Left lung (tissue), 4 donors: ENCODE measurements at regions not wholly inside any gene's neighbourhood (a gene's known extent, or its start where the extent isn't known, plus 50 kb on each side); places are given as distances from the start of the nearest gene placed in this dataset.
A peak's percentile ranks its signal among the peaks of the same experiment; 100 is the strongest.

Experiments used
- ATAC-seq: fragments of 200-7000 bp; cut with Tn5 transposase; one replicate; pipeline ENCODE4 v1.9.1; 2020; ENCODE audit warnings: moderate library complexity
- DNase-seq, 4 donors: peaks; one replicate each; pipeline ENCODE4 v3.0.0-alpha.2; 2013 to 2020
- H3K27ac ChIP-seq, 2 donors: fragments of 200-600 bp; sonication (generic) in 1 of 2; one replicate each; pipeline versions ENCODE4 v1.5.0 to v1.8.0; 2020 to 2021
- H3K27me3 ChIP-seq, 2 donors: fragments of 200-600 bp; sonication (generic) in 1 of 2; one replicate each; pipeline versions ENCODE4 v1.5.0 to v1.8.0; 2020 to 2021
- H3K36me3 ChIP-seq, 2 donors: fragments of 200-600 bp; sonication (generic) in 1 of 2; one replicate each; pipeline versions ENCODE4 v1.5.0 to v1.8.0; 2020 to 2021
- H3K4me1 ChIP-seq, 2 donors: fragments of 200-600 bp; one replicate each; pipeline ENCODE4 v1.8.0; 2021
- H3K4me3 ChIP-seq, 2 donors: fragments of 200-600 bp; sonication (generic) in 1 of 2; one replicate each; pipeline versions ENCODE4 v1.5.0 to v1.8.0; 2020 to 2021; ENCODE audit warnings: mild to moderate bottlenecking in 1 of 2
- H3K9me3 ChIP-seq, 2 donors: fragments of 200-600 bp; sonication (generic) in 1 of 2; one replicate each; pipeline versions ENCODE4 v1.5.0 to v1.8.0; 2020 to 2021
- intact Hi-C, 2 donors: fragments of 100-400 bp; cut with DNase I; formaldehyde crosslinking; loops; one replicate each; pipeline versions ENCODE4 v1.11.2 to v1.14.2; 2022
- TF ChIP-seq, protein P1 (sequence below), 2 donors: fragments of 200-600 bp; sonication (generic) in 1 of 2; IDR thresholded peaks; one replicate each; pipeline versions ENCODE4 v1.5.0 to v1.8.0; 2021; ENCODE audit warnings: antibody characterized with exemption in 2 of 2
- donor health status: DM: no; HTN: yes; CAD: no.
- donor health status: DM: no; HTN: no; CAD: no.

GRCh38 chr9:14531341-14532269 lies 161.6 kb downstream of the ZDHHC21 start:
- ATAC-seq (no peak), DNase-seq (no peak)
- no peaks in the 10 kb centered on the region for H3K9me3 ChIP-seq
- no peaks in the 10 kb centered on the region for H3K36me3 ChIP-seq
- H3K4me1 ChIP-seq, result no peaks in the 10 kb centered on the region
- peaks cover 0 to 7% of the 10 kb centered on the region in 2 donors for H3K27me3 ChIP-seq
- intact Hi-C loops, result no loop called here
- H3K27ac ChIP-seq, result no peak overlapping the region
- no peak overlapping the region for H3K4me3 ChIP-seq
- TF ChIP-seq, protein P1, sequence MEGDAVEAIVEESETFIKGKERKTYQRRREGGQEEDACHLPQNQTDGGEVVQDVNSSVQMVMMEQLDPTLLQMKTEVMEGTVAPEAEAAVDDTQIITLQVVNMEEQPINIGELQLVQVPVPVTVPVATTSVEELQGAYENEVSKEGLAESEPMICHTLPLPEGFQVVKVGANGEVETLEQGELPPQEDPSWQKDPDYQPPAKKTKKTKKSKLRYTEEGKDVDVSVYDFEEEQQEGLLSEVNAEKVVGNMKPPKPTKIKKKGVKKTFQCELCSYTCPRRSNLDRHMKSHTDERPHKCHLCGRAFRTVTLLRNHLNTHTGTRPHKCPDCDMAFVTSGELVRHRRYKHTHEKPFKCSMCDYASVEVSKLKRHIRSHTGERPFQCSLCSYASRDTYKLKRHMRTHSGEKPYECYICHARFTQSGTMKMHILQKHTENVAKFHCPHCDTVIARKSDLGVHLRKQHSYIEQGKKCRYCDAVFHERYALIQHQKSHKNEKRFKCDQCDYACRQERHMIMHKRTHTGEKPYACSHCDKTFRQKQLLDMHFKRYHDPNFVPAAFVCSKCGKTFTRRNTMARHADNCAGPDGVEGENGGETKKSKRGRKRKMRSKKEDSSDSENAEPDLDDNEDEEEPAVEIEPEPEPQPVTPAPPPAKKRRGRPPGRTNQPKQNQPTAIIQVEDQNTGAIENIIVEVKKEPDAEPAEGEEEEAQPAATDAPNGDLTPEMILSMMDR (IDR thresholded peaks at IDR 0.05), result no peak

DNA sequence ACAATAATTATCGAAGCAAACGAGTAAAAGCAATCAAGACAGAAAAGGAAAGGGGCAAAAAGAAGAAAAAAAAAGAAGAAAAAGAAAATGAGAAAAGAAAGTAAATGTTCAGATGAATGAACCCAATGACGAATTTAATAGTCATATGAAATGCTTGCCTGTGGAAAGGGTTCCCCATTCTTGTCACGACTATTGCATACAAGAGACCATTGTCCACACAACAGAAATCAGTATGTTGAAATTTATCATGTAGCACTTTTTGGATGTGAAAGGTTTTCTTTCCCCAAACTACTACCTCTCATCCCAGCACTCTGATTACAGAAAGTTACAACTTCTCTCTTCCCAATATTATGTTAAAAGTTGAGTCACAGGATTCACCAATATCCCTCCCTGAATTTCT lies 162.4 kb downstream of the ZDHHC21 start:
- DNase-seq (no peak), ATAC-seq (no peak)
- no peak overlapping the region for H3K27ac ChIP-seq
- peaks cover 0 to 7% of the 10 kb centered on the region in 2 donors for H3K27me3 ChIP-seq
- no peaks in the 10 kb centered on the region for H3K36me3 ChIP-seq
- no peaks in the 10 kb centered on the region for H3K9me3 ChIP-seq
- no peaks in the 10 kb centered on the region for H3K4me1 ChIP-seq
- TF ChIP-seq, protein P1 (IDR thresholded peaks at IDR 0.05), result no peak
- intact Hi-C loops, result no loop called here
- H3K4me3 ChIP-seq, result no peak overlapping the region

DNA sequence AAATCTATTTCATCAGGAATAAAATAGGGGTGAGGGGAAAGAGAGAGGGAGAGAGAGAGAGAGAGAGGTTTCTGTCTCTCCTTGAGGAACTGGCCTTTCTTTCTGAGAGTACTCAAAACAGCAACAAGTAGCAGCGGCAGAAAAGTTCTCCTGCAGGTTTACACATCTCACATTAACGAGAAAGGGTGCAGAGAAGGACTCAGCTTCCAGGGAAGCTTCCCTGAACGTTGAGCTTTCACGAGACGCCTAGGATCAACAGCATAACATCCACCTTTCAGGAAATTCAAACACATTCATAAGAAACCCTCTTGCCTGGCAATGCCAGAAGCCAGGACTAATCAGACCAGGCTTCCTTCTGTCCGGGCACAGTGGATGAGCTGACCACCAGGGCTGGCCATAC lies 162.9 kb downstream of the ZDHHC21 start:
- TF ChIP-seq, protein P1 (IDR thresholded peaks at IDR 0.05), result no peak
- intact Hi-C loops, result no loop called here
- no peaks in the 10 kb centered on the region for H3K36me3 ChIP-seq
- H3K9me3 ChIP-seq, result no peaks in the 10 kb centered on the region
- no peak overlapping the region for H3K4me3 ChIP-seq
- ATAC-seq (peak; percentile 61), DNase-seq (no peak)
- H3K27me3 ChIP-seq, result peaks cover 0 to 7% of the 10 kb centered on the region in 2 donors
- no peaks in the 10 kb centered on the region for H3K4me1 ChIP-seq
- H3K27ac ChIP-seq, result no peak overlapping the region

DNA sequence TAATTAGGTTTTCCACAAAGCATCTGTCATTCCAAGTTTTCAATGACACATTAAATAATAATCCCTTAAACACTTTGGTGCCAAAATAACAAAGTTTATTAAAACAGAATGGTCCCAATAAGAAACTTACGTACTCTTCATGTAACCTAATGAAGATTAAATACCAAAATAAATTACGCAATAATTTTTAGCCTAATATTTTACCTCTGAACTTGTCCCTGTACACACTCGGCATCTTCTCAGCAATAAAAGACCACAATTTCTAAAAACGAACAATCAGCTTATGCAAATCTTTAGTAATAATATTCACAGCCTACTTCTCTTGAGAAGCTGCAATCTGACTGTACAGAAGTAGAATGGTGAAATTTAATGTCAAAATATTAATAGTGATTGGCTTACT lies 163.6 kb downstream of the ZDHHC21 start:
- no peaks in the 10 kb centered on the region for H3K9me3 ChIP-seq
- intact Hi-C loops, result no loop called here
- TF ChIP-seq, protein P1 (IDR thresholded peaks at IDR 0.05), result no peak
- peaks cover 0 to 1% of the 10 kb centered on the region in 2 donors for H3K27me3 ChIP-seq
- no peak overlapping the region for H3K27ac ChIP-seq
- DNase-seq, result no peak
- no peaks in the 10 kb centered on the region for H3K36me3 ChIP-seq
- H3K4me3 ChIP-seq, result no peak overlapping the region
- no peaks in the 10 kb centered on the region for H3K4me1 ChIP-seq
- ATAC-seq, result no peak

DNA sequence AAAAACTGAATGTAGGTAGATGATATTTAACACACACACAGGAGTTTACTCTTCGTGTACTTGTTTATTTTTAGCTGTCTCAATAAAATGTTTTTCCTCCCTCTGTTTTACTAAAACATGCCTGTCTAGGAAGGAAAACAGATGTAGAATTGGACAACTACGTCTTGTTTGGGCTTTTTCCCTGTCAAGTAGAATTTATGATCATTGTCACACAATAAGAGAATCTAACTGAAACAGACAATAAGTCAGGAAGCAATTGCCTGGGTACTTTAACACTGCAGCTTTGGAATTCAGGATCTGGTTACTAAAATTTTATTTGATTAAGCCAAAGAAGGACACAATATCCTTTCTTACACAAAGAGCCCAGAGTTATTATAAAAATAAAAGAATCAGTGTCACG lies 164.2 kb downstream of the ZDHHC21 start:
- no peaks in the 10 kb centered on the region for H3K36me3 ChIP-seq
- intact Hi-C loops, result no loop called here
- DNase-seq, result no peak
- no peak overlapping the region for H3K4me3 ChIP-seq
- no peak for ATAC-seq
- no peaks in the 10 kb centered on the region for H3K27me3 ChIP-seq
- TF ChIP-seq, protein P1 (IDR thresholded peaks at IDR 0.05), result no peak
- no peak overlapping the region for H3K27ac ChIP-seq
- no peaks in the 10 kb centered on the region for H3K9me3 ChIP-seq
- H3K4me1 ChIP-seq, result no peaks in the 10 kb centered on the region
